ENCODE measurements at regions not wholly inside any gene's neighbourhood (a gene's known extent, or its start where the extent isn't known, plus 50 kb on each side); places are given as distances from the start of the nearest gene placed in this dataset.

GRCh38 chr4:84100071-84100470 is 399.0 kb downstream of the NKX6-1 start:
- no peak for DNase-seq

GRCh38 chr4:84099599-84099998 is 399.5 kb downstream of the NKX6-1 start:
- no peak for DNase-seq

- no peak for DNase-seq
These were observed 407.8 kb downstream of the NKX6-1 start for GRCh38 chr4:84091266-84091665.

GRCh38 chr4:84089652-84090437 is 409.2 kb downstream of the NKX6-1 start:
- no peak for DNase-seq

- no peak for DNase-seq
These were observed 413.1 kb downstream of the NKX6-1 start for GRCh38 chr4:84085986-84086385.

GRCh38 chr4:84070289-84070688 is 428.8 kb downstream of the NKX6-1 start:
- no peak for DNase-seq

GRCh38 chr4:84063619-84064018 is 435.5 kb downstream of the NKX6-1 start:
- no peak for DNase-seq

- no peak for DNase-seq
These were observed 440.9 kb downstream of the NKX6-1 start for GRCh38 chr4:84058201-84058600.

GRCh38 chr4:84051639-84052038 is 447.5 kb downstream of the NKX6-1 start:
- DNase-seq = no peak

- no peak for DNase-seq
These were observed 448.0 kb downstream of the NKX6-1 start for GRCh38 chr4:84051089-84051488.

- DNase-seq = no peak
These were observed 449.1 kb downstream of the NKX6-1 start for GRCh38 chr4:84050015-84050414.

- no peak for DNase-seq
These were observed 452.5 kb downstream of the NKX6-1 start for GRCh38 chr4:84046551-84046950.

GRCh38 chr4:84041426-84041825 is 457.7 kb downstream of the NKX6-1 start:
- DNase-seq = no peak

GRCh38 chr4:84035568-84035967 is 463.5 kb downstream of the NKX6-1 start:
- no peak for DNase-seq

- DNase-seq = no peak
These were observed 466.7 kb downstream of the NKX6-1 start for GRCh38 chr4:84032372-84032771.

- no peak for DNase-seq
These were observed 467.7 kb downstream of the NKX6-1 start for GRCh38 chr4:84031401-84031800.

GRCh38 chr4:84028340-84028739 is 470.8 kb downstream of the NKX6-1 start:
- no peak for DNase-seq

- DNase-seq = no peak
These were observed 474.7 kb downstream of the NKX6-1 start for GRCh38 chr4:84024405-84024804.

- DNase-seq = no peak
These were observed 476.5 kb downstream of the NKX6-1 start for GRCh38 chr4:84022564-84022963.

- DNase-seq = no peak
These were observed 479.5 kb downstream of the NKX6-1 start for GRCh38 chr4:84019626-84020025.

GRCh38 chr4:84003046-84003445 is 467.1 kb downstream of the GPAT3 start:
- DNase-seq = no peak

GRCh38 chr4:84001876-84002569 is 466.1 kb downstream of the GPAT3 start:
- DNase-seq = no peak

GRCh38 chr4:83996254-83996653 is 460.3 kb downstream of the GPAT3 start:
- DNase-seq = no peak

- no peak for DNase-seq
These were observed 457.9 kb downstream of the GPAT3 start for GRCh38 chr4:83993774-83994173.

Measured in fibroblast of skin of abdomen (primary cell).